Right atrium auricular region (tissue), 2 donors: ENCODE measurements at regions not wholly inside any gene's neighbourhood (a gene's known extent, or its start where the extent isn't known, plus 50 kb on each side); places are given as distances from the start of the nearest gene placed in this dataset.

Experiments
- DNase-seq: peaks from one replicate; pipeline ENCODE4 v3.0.0-alpha.2; 2019; ENCODE audit warnings: low spot score
- H3K27ac ChIP-seq, 2 donors: fragments of 200-600 bp; sonication (generic); 1 replicate in 1 of 2; 2 replicates in 1 of 2; pipeline ENCODE4 v1.5.1; 2016 to 2019
- H3K27me3 ChIP-seq, 2 donors: fragments of 200-600 bp; sonication (generic); one replicate each; pipeline versions ENCODE4 v1.5.1 to v1.6.0; 2017 to 2019
- H3K36me3 ChIP-seq: fragments of 200-600 bp; sonication (generic); one replicate; pipeline ENCODE4 v1.5.1; 2016
- H3K4me1 ChIP-seq, 2 donors: fragments of 200-600 bp; sonication (generic); one replicate each; pipeline versions ENCODE4 v1.5.1 to v1.6.0; 2017 to 2019
- H3K4me3 ChIP-seq, 2 donors: fragments of 200-600 bp; sonication (generic); 1 replicate in 1 of 2; 2 replicates in 1 of 2; pipeline ENCODE4 v1.5.1; 2017 to 2019; ENCODE audit warnings: mild to moderate bottlenecking in 1 of 2, moderate library complexity in 1 of 2
- H3K9me3 ChIP-seq, 2 donors: fragments of 200-600 bp; sonication (generic); one replicate each; pipeline ENCODE4 v1.5.1; 2019
- TF ChIP-seq, protein P1 (sequence below), 2 donors: fragments of 200-600 bp; sonication (generic); IDR thresholded peaks; one replicate each; pipeline ENCODE4 v1.5.1; 2019; ENCODE audit warnings: antibody characterized with exemption in 2 of 2

GRCh38 chr6:24987446-24988115, 51.8 kb upstream of the RIPOR2 start:
- DNase-seq: no peak
- Histone ChIP-seq H3K4me3 (no peak overlapping the region), H3K9me3 (peaks cover 0 to 6% of the 10 kb centered on the region in 2 donors), H3K27me3 (no peaks in the 10 kb centered on the region), H3K4me1 (no peaks in the 10 kb centered on the region), H3K36me3 (no peaks in the 10 kb centered on the region), H3K27ac (no peak overlapping the region)
- TF ChIP-seq, protein P1, sequence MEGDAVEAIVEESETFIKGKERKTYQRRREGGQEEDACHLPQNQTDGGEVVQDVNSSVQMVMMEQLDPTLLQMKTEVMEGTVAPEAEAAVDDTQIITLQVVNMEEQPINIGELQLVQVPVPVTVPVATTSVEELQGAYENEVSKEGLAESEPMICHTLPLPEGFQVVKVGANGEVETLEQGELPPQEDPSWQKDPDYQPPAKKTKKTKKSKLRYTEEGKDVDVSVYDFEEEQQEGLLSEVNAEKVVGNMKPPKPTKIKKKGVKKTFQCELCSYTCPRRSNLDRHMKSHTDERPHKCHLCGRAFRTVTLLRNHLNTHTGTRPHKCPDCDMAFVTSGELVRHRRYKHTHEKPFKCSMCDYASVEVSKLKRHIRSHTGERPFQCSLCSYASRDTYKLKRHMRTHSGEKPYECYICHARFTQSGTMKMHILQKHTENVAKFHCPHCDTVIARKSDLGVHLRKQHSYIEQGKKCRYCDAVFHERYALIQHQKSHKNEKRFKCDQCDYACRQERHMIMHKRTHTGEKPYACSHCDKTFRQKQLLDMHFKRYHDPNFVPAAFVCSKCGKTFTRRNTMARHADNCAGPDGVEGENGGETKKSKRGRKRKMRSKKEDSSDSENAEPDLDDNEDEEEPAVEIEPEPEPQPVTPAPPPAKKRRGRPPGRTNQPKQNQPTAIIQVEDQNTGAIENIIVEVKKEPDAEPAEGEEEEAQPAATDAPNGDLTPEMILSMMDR (IDR thresholded peaks at IDR 0.05): no peak

- no peak for DNase-seq
- H3K36me3 ChIP-seq: no peaks in the 10 kb centered on the region
- no peaks in the 10 kb centered on the region for H3K27me3 ChIP-seq
- H3K4me3 ChIP-seq: no peak overlapping the region
- TF ChIP-seq, protein P1 (IDR thresholded peaks at IDR 0.05): no peak
- no peak overlapping the region for H3K27ac ChIP-seq
- peaks cover 0 to 6% of the 10 kb centered on the region in 2 donors for H3K9me3 ChIP-seq
- H3K4me1 ChIP-seq: no peaks in the 10 kb centered on the region
Observed at GRCh38 chr6:24988562-24988961, 52.8 kb upstream of the RIPOR2 start.

- Histone ChIP-seq H3K4me3 (no peak overlapping the region), H3K9me3 (peaks cover 0 to 6% of the 10 kb centered on the region in 2 donors), H3K36me3 (no peaks in the 10 kb centered on the region), H3K4me1 (no peaks in the 10 kb centered on the region), H3K27ac (no peak overlapping the region), H3K27me3 (no peaks in the 10 kb centered on the region)
- no peak for DNase-seq
- TF ChIP-seq, protein P1 (IDR thresholded peaks at IDR 0.05): no peak
Observed at GRCh38 chr6:24990236-24990845, 54.6 kb upstream of the RIPOR2 start.

GRCh38 chr6:24990944-24991809, 55.4 kb upstream of the RIPOR2 start:
- TF ChIP-seq, protein P1 (IDR thresholded peaks at IDR 0.05): no peak
- no peak overlapping the region for H3K27ac ChIP-seq
- no peaks in the 10 kb centered on the region for H3K36me3 ChIP-seq
- H3K4me1 ChIP-seq: no peaks in the 10 kb centered on the region
- peaks cover 0 to 6% of the 10 kb centered on the region in 2 donors for H3K9me3 ChIP-seq
- DNase-seq: no peak
- no peak overlapping the region for H3K4me3 ChIP-seq
- H3K27me3 ChIP-seq: no peaks in the 10 kb centered on the region

GRCh38 chr6:24991810-24992467, 56.2 kb upstream of the RIPOR2 start:
- no peak for DNase-seq
- no peak overlapping the region for H3K27ac ChIP-seq
- TF ChIP-seq, protein P1 (IDR thresholded peaks at IDR 0.05): peak; percentile 37 to 72
- no peaks in the 10 kb centered on the region for H3K4me1 ChIP-seq
- no peaks in the 10 kb centered on the region for H3K27me3 ChIP-seq
- no peak overlapping the region for H3K4me3 ChIP-seq
- H3K36me3 ChIP-seq: no peaks in the 10 kb centered on the region
- peaks cover 0 to 4% of the 10 kb centered on the region in 2 donors for H3K9me3 ChIP-seq
